Breast epithelium (tissue), 3 donors: ENCODE measurements at regions not wholly inside any gene's neighbourhood (a gene's known extent, or its start where the extent isn't known, plus 50 kb on each side); places are given as distances from the start of the nearest gene placed in this dataset.

ENCODE experiments used
- POLR2A ChIP-seq: fragments of 450-650 bp; IDR thresholded peaks from one replicate; pipeline ENCODE4 v1.6.1; 2016; ENCODE audit warnings: antibody characterized with exemption, mild to moderate bottlenecking, moderate library complexity
- TF ChIP-seq, protein P1 (sequence below), 3 donors: fragments of 450-650 bp; IDR thresholded peaks; one replicate each; pipeline ENCODE4 v1.5.1; 2016 to 2017; ENCODE audit warnings: antibody characterized with exemption in 3 of 3, mild to moderate bottlenecking in 3 of 3, moderate library complexity in 3 of 3

DNA sequence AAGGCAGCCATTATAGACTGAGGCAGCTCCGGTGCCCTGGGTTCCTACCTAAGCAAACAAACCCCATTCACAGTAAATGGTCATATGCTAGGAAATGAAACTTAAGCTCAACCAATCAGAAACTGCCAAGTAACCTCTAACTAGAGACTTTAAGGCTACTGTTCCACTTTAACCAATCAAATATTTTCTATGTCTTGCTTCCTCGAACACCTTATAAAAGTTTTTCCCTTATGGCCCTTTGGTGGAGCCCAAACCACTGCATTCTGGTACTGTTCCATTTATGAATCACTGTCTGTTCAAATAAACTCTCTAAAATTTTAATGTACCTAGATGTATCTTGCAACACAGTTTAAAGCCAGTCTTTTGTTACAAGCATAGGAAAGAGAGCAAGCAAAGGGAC lies 361.1 kb downstream of the HGF start:
- TF ChIP-seq POLR2A: no peak
- TF ChIP-seq, protein P1, sequence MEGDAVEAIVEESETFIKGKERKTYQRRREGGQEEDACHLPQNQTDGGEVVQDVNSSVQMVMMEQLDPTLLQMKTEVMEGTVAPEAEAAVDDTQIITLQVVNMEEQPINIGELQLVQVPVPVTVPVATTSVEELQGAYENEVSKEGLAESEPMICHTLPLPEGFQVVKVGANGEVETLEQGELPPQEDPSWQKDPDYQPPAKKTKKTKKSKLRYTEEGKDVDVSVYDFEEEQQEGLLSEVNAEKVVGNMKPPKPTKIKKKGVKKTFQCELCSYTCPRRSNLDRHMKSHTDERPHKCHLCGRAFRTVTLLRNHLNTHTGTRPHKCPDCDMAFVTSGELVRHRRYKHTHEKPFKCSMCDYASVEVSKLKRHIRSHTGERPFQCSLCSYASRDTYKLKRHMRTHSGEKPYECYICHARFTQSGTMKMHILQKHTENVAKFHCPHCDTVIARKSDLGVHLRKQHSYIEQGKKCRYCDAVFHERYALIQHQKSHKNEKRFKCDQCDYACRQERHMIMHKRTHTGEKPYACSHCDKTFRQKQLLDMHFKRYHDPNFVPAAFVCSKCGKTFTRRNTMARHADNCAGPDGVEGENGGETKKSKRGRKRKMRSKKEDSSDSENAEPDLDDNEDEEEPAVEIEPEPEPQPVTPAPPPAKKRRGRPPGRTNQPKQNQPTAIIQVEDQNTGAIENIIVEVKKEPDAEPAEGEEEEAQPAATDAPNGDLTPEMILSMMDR (IDR thresholded peaks at IDR 0.05): no peak
